Dermis blood vessel endothelial cell (primary cell): ENCODE measurements at regions not wholly inside any gene's neighbourhood (a gene's known extent, or its start where the extent isn't known, plus 50 kb on each side); places are given as distances from the start of the nearest gene placed in this dataset.
"Not testable (repeated sequence)": the region's sequence is repeated elsewhere in the genome, so short reads cannot be mapped to it uniquely, and the experiment has no call there.

Experiments
- DNase-seq: peaks from one replicate; pipeline ENCODE4 v3.0.0; 2010

- no peak for DNase-seq
Measured at GRCh38 chr1:182191381-182192115, 130.0 kb upstream of the ZNF648 start.

GRCh38 chr1:182189535-182190066 lies 128.1 kb upstream of the ZNF648 start:
- DNase-seq = no peak

- DNase-seq = no peak
Measured at GRCh38 chr1:182186757-182187146, 125.2 kb upstream of the ZNF648 start.

- DNase-seq = no peak
Measured at GRCh38 chr1:182185842-182186756, 124.6 kb upstream of the ZNF648 start.

GRCh38 chr1:182185136-182185535 lies 123.6 kb upstream of the ZNF648 start:
- DNase-seq = no peak

- DNase-seq = no peak
Measured at GRCh38 chr1:182183606-182184005, 122.1 kb upstream of the ZNF648 start.

GRCh38 chr1:182182311-182182710 lies 120.8 kb upstream of the ZNF648 start:
- no peak for DNase-seq

GRCh38 chr1:182181167-182181572 lies 119.7 kb upstream of the ZNF648 start:
- no peak for DNase-seq

- DNase-seq = no peak
Measured at GRCh38 chr1:182175361-182175931, 113.9 kb upstream of the ZNF648 start.

GRCh38 chr1:182174513-182174855 lies 113.0 kb upstream of the ZNF648 start:
- no peak for DNase-seq

- DNase-seq = no peak
Measured at GRCh38 chr1:182173808-182174512, 112.4 kb upstream of the ZNF648 start.

GRCh38 chr1:182172699-182173098 lies 111.2 kb upstream of the ZNF648 start:
- no peak for DNase-seq

GRCh38 chr1:182170891-182171461 lies 109.5 kb upstream of the ZNF648 start:
- DNase-seq = no peak

GRCh38 chr1:182169203-182169602 lies 107.7 kb upstream of the ZNF648 start:
- no peak for DNase-seq

- no peak for DNase-seq
Measured at GRCh38 chr1:182166750-182167149, 105.2 kb upstream of the ZNF648 start.

- DNase-seq = no peak
Measured at GRCh38 chr1:182166321-182166720, 104.8 kb upstream of the ZNF648 start.

GRCh38 chr1:182164273-182164672 lies 102.8 kb upstream of the ZNF648 start:
- DNase-seq = no peak

GRCh38 chr1:182163821-182164223 lies 102.3 kb upstream of the ZNF648 start:
- DNase-seq = no peak

- DNase-seq = no peak
Measured at GRCh38 chr1:182159443-182159842, 97.9 kb upstream of the ZNF648 start.

- DNase-seq = no peak
Measured at GRCh38 chr1:182157187-182157586, 95.7 kb upstream of the ZNF648 start.

- not testable (repeated sequence) for DNase-seq
Measured at GRCh38 chr1:182154425-182154824, 92.9 kb upstream of the ZNF648 start.

- no peak for DNase-seq
Measured at GRCh38 chr1:182149411-182149965, 88.0 kb upstream of the ZNF648 start.
